Spinal cord (tissue), 9 donors: ENCODE measurements at regions not wholly inside any gene's neighbourhood (a gene's known extent, or its start where the extent isn't known, plus 50 kb on each side); places are given as distances from the start of the nearest gene placed in this dataset.
A peak's percentile ranks its signal among the peaks of the same experiment; 100 is the strongest.

Experiments used
- DNase-seq, 6 donors: peaks; one replicate each; pipeline versions ENCODE4 v3.0.0 to v3.0.0-alpha.2; 2013 to 2015; ENCODE audit warnings: low spot score in 6 of 6, low read depth in 4 of 6
- H3K27ac ChIP-seq: one replicate; pipeline ENCODE4 v1.5.1; 2013; ENCODE audit warnings: low read depth, low read length, control low read depth
- H3K27me3 ChIP-seq: one replicate; pipeline ENCODE4 v1.6.1; 2013; ENCODE audit warnings: low read length; ENCODE audit not compliant: control insufficient read depth, insufficient read depth
- H3K36me3 ChIP-seq: one replicate; pipeline ENCODE4 v1.6.1; 2013; ENCODE audit warnings: low read length; ENCODE audit not compliant: control insufficient read depth, insufficient read depth
- H3K4me1 ChIP-seq: one replicate; pipeline ENCODE4 v1.6.1; 2013; ENCODE audit warnings: low read length; ENCODE audit not compliant: control insufficient read depth, insufficient read depth
- H3K4me3 ChIP-seq: one replicate; pipeline ENCODE4 v1.5.1; 2013; ENCODE audit warnings: low read depth, low read length, control low read depth
- H3K9me3 ChIP-seq: one replicate; pipeline ENCODE4 v1.6.1; 2013; ENCODE audit warnings: low read length; ENCODE audit not compliant: control insufficient read depth, insufficient read depth
- WGBS: methylation state at CpG from one replicate; pipeline ENCODE4 v1.1.5; 2013; ENCODE audit warnings: missing lambda C conversion rate; ENCODE audit not compliant: insufficient coverage; 5-methylcytosine and 5-hydroxymethylcytosine counted together
- donor health status: healthy.

DNA sequence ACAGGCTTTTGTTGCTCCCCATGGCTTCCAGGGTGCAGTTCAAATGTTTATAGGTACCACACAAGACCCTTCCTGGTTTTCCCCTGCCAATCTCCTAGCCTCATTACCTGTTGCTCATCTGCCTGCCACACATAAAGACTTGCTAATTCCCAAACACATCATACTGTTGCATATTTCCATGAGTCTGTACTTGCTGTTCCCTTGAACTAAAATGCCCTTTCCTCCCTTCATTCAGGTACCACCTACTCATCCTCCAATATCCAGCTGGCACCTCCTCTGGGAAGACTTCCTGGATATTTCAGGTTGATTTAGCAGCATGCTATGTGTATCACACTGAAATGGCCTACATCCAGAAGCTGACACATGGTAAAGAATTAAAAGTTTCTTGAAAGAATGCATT is 206.4 kb upstream of the NFE2L3 start:
- H3K36me3 ChIP-seq, result no peaks in the 10 kb centered on the region
- no peak overlapping the region for H3K4me3 ChIP-seq
- no peak overlapping the region for H3K27ac ChIP-seq
- peaks cover 14% of the 10 kb centered on the region for H3K27me3 ChIP-seq
- no peaks in the 10 kb centered on the region for H3K9me3 ChIP-seq
- peaks cover 12% of the 10 kb centered on the region for H3K4me1 ChIP-seq
- DNase-seq, result no peak

- no peak overlapping the region for H3K27ac ChIP-seq
- H3K4me3 ChIP-seq, result no peak overlapping the region
- WGBS, result 100% methylated on average over 1 of the region's 4 CpGs
- DNase-seq, result no peak
- no peaks in the 10 kb centered on the region for H3K9me3 ChIP-seq
- peaks cover 14% of the 10 kb centered on the region for H3K27me3 ChIP-seq
- no peaks in the 10 kb centered on the region for H3K36me3 ChIP-seq
- peaks cover 13% of the 10 kb centered on the region for H3K4me1 ChIP-seq
Measured at GRCh38 chr7:25946181-25946580, 205.8 kb upstream of the NFE2L3 start.

DNA sequence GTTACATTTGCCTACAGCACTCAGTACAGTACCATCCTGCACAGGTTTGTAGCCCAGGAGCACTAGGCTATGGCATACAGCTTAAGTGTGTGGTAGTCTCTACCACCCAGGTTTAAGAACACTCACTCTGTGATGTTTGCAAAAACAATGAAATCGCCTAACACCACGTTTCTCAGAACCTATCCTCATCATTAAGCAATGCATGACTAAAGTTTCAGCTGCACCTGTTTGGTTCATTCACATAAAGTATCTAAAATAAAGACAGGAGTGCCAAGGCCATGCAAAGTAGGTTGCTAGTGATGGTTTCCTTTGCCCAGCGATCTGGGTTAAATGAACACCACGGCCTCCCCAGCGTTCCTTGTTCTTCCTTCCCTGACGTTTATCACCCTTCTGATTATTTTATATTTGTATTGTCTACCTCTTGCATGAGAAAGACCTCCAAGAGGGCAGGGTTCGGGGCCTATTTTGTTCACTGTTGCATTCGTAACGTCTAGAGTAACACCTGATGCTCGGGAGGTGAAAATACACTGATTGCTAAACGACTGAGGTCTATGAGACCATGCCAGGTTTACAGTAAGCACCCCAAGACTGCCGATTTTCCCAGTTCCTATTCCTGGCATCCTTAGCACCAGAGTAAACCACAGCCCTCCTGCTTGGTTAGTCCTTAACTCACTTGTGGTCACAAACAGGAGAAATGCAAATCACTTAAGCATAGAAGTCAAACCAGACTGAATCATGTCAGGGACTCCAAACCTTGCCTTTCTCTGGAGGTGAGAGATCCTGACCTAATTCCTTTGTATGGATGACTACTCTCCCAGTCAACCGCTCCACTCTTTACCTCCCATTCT is 204.1 kb upstream of the NFE2L3 start:
- no peaks in the 10 kb centered on the region for H3K9me3 ChIP-seq
- WGBS, result 87% methylated on average over 7 of the region's 13 CpGs
- H3K27ac ChIP-seq, result no peak overlapping the region
- H3K4me3 ChIP-seq, result no peak overlapping the region
- peaks cover 17% of the 10 kb centered on the region for H3K27me3 ChIP-seq
- no peak for DNase-seq
- H3K36me3 ChIP-seq, result no peaks in the 10 kb centered on the region
- H3K4me1 ChIP-seq, result peaks cover 23% of the 10 kb centered on the region

GRCh38 chr7:25949736-25950487 is 202.1 kb upstream of the NFE2L3 start:
- no peaks in the 10 kb centered on the region for H3K36me3 ChIP-seq
- DNase-seq, result peak in 2 of 6 donors; percentile 7 to 10
- H3K27me3 ChIP-seq, result peaks cover 17% of the 10 kb centered on the region
- H3K4me1 ChIP-seq, result peaks cover 23% of the 10 kb centered on the region
- peak overlapping the region; percentile 61 for H3K4me3 ChIP-seq
- WGBS, result 6% methylated on average over 31 of the region's 32 CpGs
- no peak overlapping the region for H3K27ac ChIP-seq
- H3K9me3 ChIP-seq, result no peaks in the 10 kb centered on the region

DNA sequence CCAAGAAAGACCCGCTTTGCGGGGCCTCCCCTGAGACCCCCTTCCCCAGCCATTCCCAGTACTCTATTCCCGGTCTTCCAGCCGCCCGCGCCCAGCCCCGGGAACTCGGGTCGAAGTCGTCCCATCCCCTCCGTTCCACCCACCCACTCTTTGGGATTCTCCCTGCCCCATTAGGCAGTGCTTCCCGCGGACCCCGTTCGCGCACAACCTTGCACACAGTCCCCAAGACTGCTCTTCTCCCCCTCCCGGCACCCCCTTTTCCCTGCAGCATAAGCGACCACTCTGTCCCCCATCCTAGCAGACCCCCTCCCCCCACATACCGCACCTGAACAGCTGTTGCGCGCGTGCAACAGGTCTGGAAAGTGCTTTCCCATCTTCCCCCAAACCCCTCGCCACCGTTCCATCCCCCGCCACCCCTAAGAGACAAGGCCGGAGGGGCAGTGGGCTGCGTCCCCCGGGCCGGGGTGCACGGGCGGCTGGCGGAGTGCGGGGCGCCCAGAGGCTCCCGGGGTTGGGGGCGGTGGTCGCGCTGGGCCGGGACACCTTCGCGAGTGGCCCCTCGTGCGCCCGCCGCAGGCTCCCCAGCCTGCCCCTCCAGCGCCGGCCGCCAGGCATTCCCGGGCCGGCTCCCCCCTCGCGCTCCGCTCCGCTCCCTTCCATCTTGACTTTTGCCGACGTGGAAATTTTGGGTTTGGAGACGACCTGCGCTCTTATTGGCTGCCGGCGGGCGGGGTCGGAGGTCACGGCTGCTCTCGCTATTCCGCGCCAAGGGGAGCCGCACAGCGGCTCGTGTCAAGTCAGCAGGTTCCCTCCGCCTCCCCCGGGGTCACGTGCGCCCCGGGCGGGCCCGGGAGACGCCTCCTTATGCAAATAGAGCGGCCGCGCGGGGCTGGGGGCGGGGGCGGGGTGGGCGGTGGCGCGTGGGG is 201.2 kb upstream of the NFE2L3 start:
- Histone ChIP-seq H3K9me3 (no peaks in the 10 kb centered on the region), H3K36me3 (no peaks in the 10 kb centered on the region), H3K27ac (no peak overlapping the region), H3K27me3 (peaks cover 17% of the 10 kb centered on the region), H3K4me1 (peaks cover 23% of the 10 kb centered on the region), H3K4me3 (peak overlapping the region; percentile 61)
- peak; percentile 35 to 92 (median 52) for DNase-seq
- under 1% methylated on average over 76 of the region's 86 CpGs for WGBS

DNA sequence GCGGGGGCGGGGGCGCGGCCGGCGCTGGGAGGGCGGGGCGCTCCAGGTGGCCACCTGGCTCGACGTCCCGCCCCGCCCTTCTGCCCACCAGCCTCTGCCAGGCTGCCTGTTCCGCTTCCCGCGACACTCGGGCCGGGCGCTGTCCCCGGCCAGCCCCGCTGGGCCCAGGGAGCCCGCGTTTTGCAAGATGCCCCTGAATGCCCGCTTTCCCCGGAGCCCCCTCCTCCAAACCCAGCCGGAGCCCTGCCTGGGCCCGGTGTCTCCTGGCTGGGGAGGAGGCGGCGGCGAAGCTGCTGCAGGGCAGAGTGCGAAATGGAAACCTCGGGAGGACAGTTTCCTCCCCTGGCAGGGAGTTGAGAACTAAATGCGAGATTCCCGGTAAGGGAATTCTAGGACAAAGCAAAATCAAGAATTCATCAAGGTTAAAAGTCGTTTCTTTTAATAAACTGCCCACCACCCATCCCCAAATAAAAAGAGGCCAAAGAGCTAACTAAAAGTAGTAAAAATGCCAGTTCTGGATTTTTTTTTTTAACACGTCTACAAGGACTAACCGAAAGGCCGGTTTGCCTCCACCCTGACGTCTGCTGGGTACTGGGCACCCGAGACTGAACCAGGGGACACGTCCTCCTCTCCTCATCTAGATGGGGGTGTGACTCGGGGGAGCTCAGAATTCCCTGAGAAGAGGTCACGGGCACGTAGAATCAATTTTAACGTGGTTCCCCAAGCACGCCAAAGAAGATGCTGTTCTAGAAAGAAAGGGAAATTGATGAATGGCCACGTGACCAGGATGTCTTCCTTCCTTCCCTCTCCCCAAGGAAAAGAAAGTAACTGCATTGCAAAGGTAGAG is 200.4 kb upstream of the NFE2L3 start:
- DNase-seq, result peak in 2 of 6 donors; percentile 57 to 62
- Histone ChIP-seq H3K9me3 (no peaks in the 10 kb centered on the region), H3K36me3 (no peaks in the 10 kb centered on the region), H3K4me1 (peaks cover 23% of the 10 kb centered on the region), H3K27me3 (peaks cover 17% of the 10 kb centered on the region), H3K4me3 (peak overlapping the region; percentile 61), H3K27ac (peak overlapping the region; percentile 58)
- WGBS, result 1% methylated on average over 26 of the region's 46 CpGs

DNA sequence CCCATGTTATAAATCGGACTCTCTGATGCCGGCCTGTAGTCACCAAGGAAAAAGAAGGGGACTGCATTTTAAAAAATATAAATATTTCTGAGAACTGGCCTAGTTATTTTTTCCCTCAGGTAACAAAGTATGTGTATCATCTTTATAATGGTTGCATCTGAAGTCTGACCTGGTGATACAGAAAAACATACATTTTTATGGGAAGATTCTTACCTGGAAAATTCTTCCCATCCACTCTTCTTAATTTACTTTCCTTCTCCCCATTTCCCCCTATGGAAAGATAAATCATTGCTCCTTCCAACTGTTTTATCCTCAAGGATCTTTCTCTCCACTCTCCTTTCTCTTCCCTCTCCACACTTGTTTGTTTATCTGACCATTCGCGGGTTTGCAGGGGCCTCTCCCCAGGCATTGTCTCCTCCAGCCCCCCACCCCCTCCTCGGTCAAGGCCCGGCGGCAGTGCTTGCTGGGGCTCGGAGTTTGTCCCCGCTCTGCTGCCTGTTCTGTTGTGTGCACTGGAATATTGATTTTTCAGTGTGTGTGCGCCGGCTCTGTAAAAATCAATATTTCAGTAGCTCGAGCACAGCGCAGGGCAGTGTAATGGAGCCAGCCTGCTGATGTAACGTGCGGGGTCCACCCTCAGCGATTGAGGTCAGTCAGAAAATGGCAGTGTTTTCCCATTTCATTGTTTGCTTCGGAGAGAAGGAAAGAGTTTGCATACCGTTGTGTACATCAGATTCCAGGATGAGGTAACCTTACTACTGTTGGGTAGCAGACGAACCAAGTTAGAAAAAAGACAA is 199.5 kb upstream of the NFE2L3 start:
- peak in 1 of 6 donors; percentile 77 for DNase-seq
- H3K36me3 ChIP-seq, result no peaks in the 10 kb centered on the region
- peak overlapping the region; percentile 61 for H3K4me3 ChIP-seq
- no peaks in the 10 kb centered on the region for H3K9me3 ChIP-seq
- no peak overlapping the region for H3K27ac ChIP-seq
- WGBS, result 31% methylated on average over 14 of the region's 19 CpGs
- peaks cover 17% of the 10 kb centered on the region for H3K27me3 ChIP-seq
- H3K4me1 ChIP-seq, result peaks cover 23% of the 10 kb centered on the region

- Histone ChIP-seq H3K27me3 (peaks cover 17% of the 10 kb centered on the region), H3K27ac (no peak overlapping the region), H3K9me3 (no peaks in the 10 kb centered on the region), H3K4me1 (peaks cover 23% of the 10 kb centered on the region), H3K36me3 (no peaks in the 10 kb centered on the region), H3K4me3 (no peak overlapping the region)
- WGBS, result 100% methylated on average over 1 of the region's 1 CpG
- no peak for DNase-seq
Measured at GRCh38 chr7:25953859-25954258, 198.1 kb upstream of the NFE2L3 start.
